ENCODE measurements at regions not wholly inside any gene's neighbourhood (a gene's known extent, or its start where the extent isn't known, plus 50 kb on each side); places are given as distances from the start of the nearest gene placed in this dataset.

GRCh38 chr3:23017801-23018200, 185.3 kb upstream of the UBE2E2 start:
- no peak overlapping the region for H3K9ac ChIP-seq (ENCODE audit: insufficient read depth in 1 of 2, low read depth in 2 of 2, low read length in 2 of 2)
- no peaks in the 10 kb centered on the region for H3K9me1 ChIP-seq (ENCODE audit: control insufficient read depth, insufficient read depth, low read length)
- no peak for ATAC-seq
- WGBS (ENCODE audit: insufficient coverage, low coverage, missing lambda C conversion rate): 0% methylated on average over 1 of the region's 1 CpG
- FAIRE-seq: no peak
- H3K9me3 ChIP-seq (replicated peaks; ENCODE audit: control insufficient read depth, insufficient read depth, low read depth, low read length): no peaks in the 10 kb centered on the region
- no peaks in the 10 kb centered on the region for H3K36me3 ChIP-seq (ENCODE audit: control insufficient read depth, insufficient read depth, low read length)
- no peaks in the 10 kb centered on the region for H3K4me1 ChIP-seq (replicated peaks in 1 of 2; ENCODE audit: control insufficient read depth in 2 of 2, insufficient read depth in 2 of 2, low read length in 2 of 2)
- no TSS peak for BruUV-seq (replicated peaks)
- CTCF ChIA-PET (ENCODE audit: low intra/inter-chr PET ratio): no interaction called here
- no peak overlapping the region for H2AFZ ChIP-seq (ENCODE audit: low read depth, low read length)
- intact Hi-C loops (cut with micrococcal nuclease): no loop called here
- no peak overlapping the region for H3K4me2 ChIP-seq (ENCODE audit: insufficient read depth, low read length)
- no peak for TF ChIP-seq KHSRP (IDR thresholded peaks at IDR 0.05)
- no peak for TF ChIP-seq FOXM1 (IDR thresholded peaks at IDR 0.05; ENCODE audit: low read depth)
- TF ChIP-seq FOXM1 (CRISPR knock-in tag; IDR thresholded peaks at IDR 0.05; ENCODE audit: low read depth): no peak
- TF ChIP-seq E4F1 (CRISPR knock-in tag; IDR thresholded peaks at IDR 0.05; ENCODE audit: borderline replicate concordance): no peak
- no peak for TF ChIP-seq CBX5 (IDR thresholded peaks at IDR 0.05; ENCODE audit: borderline replicate concordance, low read depth)
- TF ChIP-seq MIER1 (IDR thresholded peaks at IDR 0.05; ENCODE audit: low read depth): no peak
- no peak for TF ChIP-seq ZZZ3 (IDR thresholded peaks at IDR 0.05)
- TF ChIP-seq RCOR1 (IDR thresholded peaks at IDR 0.05; ENCODE audit: borderline replicate concordance in 1 of 2, low read depth in 2 of 2, low read length in 2 of 2): no peak
- no peak overlapping the region for H3K27ac ChIP-seq (ENCODE audit: extremely low read depth, low read depth, low read length)
- H3K27me3 ChIP-seq (ENCODE audit: control insufficient read depth in 2 of 2, insufficient read depth in 2 of 2, low read length in 2 of 2): no peaks in the 10 kb centered on the region
- DNase-seq (ENCODE audit: extremely low read depth in 1 of 4, low spot score in 3 of 4): no peak
- POLR2A ChIA-PET: interaction anchor here (0.6 to 0.7 kb wide), 2 partner anchors 418 to 507 kb away, joined by 3 to 4 read pairs; no protein-coding TSS in a partner anchor
- no peaks in the 10 kb centered on the region for H4K20me1 ChIP-seq (replicated peaks; ENCODE audit: control insufficient read depth, insufficient read depth, low read length)
- no peaks in the 10 kb centered on the region for H3K79me2 ChIP-seq (ENCODE audit: control insufficient read depth, insufficient read depth, low read length)
- in situ Hi-C loops (cut with MboI): no loop called here
- no peak overlapping the region for H3K4me3 ChIP-seq
